ENCODE measurements at regions not wholly inside any gene's neighbourhood (a gene's known extent, or its start where the extent isn't known, plus 50 kb on each side); places are given as distances from the start of the nearest gene placed in this dataset.
"Not testable (repeated sequence)": the region's sequence is repeated elsewhere in the genome, so short reads cannot be mapped to it uniquely, and the experiment has no call there.

DNA sequence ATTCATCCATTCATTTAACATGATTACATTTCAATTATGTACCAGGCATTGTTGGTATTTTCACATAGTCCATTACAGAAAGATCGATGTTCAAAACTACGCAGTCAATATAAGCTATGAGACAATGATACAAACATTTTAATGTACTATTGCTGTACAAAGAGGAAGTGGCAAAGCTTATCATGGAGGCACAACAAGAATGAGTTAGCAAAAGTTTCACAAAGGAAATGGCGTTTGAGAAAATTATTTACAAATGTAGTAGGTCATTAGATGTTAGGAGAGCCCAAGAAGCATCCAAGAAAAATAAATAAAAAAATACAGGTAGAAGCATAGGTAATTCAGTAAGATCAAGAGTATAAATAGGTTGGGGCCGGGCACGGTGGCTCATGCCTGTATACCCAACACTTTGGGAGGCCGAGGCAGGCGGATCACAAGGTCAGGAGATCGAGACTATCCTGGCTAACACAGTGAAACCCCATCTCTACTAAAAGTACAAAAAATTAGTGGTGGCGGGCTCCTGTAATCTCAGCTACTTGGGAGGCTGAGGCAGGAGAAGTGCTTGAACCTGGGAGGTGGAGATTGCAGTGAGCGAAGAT is 1730.8 kb upstream of the CELF4 start:
- no peak for DNase-seq

- no peak for DNase-seq
Measured at GRCh38 chr18:39276764-39277163, 1711.2 kb upstream of the CELF4 start.

DNA sequence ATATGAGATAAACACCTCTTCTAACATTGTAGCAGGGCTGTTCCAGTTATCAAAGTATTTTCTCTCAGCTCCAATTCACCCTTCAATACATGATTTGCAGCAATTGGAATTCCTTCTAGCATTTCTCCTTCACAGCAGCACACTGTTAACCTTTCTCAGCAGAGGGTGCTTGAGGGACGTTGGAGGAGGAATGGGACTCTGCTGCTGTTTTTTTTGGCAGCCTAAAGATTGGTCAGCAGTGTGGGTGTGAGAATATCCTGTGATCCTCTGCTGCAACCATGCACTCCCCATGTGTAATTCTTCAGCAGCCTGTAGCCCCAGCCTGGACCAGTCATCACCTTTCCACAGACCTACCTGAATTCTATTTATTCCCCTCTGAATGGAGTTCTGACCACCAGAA is 1708.9 kb upstream of the CELF4 start:
- no peak for DNase-seq

DNA sequence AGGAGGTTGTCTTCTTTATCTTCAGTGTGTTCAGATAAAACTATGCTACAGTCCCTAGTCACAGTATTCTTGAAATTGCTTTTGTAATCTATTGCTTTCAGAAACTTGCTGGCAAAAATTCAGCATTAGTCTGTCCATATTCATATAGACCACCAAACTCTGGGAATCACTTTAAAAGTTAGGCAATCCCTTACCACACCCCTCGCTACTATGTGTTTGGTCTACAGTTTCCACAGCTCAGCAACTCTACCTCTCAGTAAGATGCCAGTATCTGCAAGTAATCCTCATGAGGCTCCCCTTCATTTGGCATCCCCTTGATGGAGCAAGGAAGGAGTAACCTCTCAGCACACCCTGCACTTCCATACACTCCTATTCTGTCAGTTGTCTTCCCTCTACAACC is 1706.6 kb upstream of the CELF4 start:
- no peak for DNase-seq

DNA sequence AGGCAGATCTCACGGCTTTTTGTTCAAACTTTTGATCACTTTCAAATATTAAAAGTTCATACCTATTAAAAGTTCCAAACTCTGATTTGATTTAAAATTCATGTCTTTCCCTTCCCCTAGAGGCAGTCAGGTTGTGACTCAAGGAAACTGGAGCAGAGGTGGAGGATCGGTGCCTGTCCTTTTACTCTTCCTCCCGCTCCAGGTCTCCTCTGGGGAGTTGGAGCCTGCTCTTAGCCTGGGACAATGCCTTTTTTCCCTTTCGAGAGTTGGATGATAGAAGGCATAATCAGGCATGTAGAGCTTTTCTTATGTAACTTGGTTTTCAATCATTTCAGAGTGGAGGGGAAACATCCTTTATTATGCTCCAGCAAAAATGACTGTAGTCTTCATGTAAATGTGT is 1706.1 kb upstream of the CELF4 start:
- DNase-seq: no peak

- DNase-seq: no peak
Measured at GRCh38 chr18:39260565-39260964, 1695.0 kb upstream of the CELF4 start.

- DNase-seq: no peak
Measured at GRCh38 chr18:39259736-39260135, 1694.1 kb upstream of the CELF4 start.

DNA sequence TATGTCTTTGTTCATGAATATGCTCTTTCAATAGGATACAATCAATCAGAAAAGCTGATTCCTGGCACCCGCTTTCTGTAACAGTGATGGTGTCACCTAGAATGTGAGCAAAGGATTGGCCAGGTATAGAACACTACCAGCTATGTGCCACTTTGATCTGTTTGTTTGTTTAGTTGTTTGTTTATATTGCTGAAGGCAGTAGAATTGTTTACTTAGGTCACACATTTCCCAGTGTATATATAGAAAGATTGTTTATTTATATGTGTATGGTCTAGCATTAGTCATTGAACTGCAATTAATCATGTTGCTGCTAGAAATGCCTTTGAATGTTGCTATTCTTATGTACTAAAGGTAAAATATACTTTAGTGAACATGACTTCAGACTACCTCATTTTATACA is 1678.6 kb upstream of the CELF4 start:
- DNase-seq: no peak

GRCh38 chr18:39241534-39241933 is 1675.9 kb upstream of the CELF4 start:
- DNase-seq: no peak

GRCh38 chr18:39238981-39239660 is 1673.5 kb upstream of the CELF4 start:
- DNase-seq: no peak

- DNase-seq: no peak
Measured at GRCh38 chr18:39235118-39235719, 1669.6 kb upstream of the CELF4 start.

DNA sequence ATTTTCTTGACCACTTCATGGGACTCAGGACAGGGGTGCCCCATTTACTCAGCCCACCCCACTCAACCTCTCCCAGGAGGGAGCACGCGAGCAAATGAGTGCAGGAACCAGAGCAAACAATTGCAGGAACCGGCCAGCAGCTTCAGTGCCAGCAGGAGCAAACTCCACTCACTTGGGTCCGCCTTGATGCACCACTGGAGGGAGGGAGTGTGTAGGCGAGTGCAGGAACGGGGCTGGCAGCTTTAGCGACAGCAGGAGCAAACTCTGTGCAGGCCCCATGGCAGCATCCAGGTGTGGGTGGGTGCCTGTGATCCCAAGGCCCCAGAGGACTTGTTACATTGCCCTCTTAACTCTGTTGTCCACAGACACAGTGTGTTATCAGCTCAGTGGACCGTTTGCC is 1667.3 kb upstream of the CELF4 start:
- no peak for DNase-seq

GRCh38 chr18:39232490-39232889 is 1666.9 kb upstream of the CELF4 start:
- no peak for DNase-seq

- no peak for DNase-seq
Measured at GRCh38 chr18:39230086-39230803, 1664.6 kb upstream of the CELF4 start.

DNA sequence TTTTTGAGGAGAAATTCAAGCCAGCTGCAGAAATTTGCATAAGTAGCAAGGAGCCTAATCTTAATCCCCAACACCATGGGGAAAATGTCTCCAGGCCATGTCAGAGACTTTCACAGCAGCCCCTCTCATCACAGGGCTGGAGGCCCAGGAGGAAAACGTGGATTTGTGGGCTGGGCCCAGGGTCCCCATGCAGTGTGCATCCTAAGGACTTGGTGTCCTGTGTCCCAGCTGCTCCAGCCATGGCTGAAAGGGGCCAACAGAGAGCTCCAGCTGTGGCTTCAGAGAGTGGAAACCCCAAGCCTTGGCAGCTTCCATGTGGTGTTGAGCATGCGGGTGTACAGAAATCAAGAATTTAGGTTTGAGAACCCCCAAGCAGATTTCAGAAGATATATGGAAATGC is 1662.2 kb upstream of the CELF4 start:
- not testable (repeated sequence) for DNase-seq

DNA sequence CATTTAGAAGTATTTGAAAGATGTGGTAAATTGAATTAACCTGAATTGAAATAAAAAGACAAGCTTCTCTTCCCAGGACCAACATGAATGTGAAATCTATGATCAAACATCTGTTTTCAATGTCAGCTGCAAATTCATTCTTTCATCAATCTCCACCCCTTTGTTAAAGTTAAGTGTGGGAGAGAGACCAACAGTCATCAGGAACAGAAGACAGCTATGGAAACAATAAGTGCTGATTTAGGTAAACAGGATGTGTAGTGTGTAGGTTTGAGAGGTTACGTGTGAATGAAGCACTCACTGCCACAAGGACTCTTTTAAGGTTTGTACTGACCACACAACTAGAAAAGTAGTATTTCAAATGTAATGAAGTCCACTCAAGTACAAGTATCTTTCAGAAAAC is 1659.8 kb upstream of the CELF4 start:
- DNase-seq: no peak

- no peak for DNase-seq
Measured at GRCh38 chr18:39223283-39223682, 1657.7 kb upstream of the CELF4 start.

DNA sequence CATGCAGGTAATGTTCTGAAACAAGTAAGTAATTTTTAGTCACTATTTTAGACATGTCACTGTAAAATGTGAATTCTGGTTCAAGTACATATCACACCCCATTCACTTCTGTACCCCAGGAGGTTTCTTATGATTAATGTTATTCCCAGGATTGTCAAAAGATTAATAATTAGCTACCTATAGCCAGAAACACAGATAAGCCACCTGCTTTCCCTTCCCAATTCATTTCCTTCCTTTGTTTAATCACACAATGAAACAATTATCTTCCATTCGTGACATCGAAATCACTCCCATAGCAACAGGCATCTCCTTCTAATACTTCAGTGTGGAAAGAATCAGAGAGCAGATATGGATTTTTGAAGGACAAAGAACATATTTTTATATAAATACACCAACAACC is 1650.3 kb upstream of the CELF4 start:
- DNase-seq: no peak

- no peak for DNase-seq
Measured at GRCh38 chr18:39211461-39211860, 1645.9 kb upstream of the CELF4 start.

DNA sequence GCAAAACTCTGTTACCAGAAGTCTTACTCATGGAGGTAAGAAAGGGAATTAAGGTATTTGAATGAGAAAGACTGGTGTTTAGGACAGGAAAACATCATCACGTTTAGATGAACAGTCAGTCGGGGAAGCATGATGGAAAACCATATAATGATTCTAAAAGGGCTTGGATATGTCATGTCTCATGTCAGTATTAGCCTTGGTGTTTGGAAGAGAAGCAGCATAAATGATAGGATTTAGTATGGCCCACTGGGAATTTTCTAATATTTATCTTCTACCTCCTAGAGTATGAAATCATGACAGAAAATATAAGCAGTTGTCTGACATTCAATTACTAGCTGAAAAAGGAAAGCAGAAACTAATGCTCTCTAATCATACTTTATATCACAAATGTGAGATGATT is 1643.6 kb upstream of the CELF4 start:
- no peak for DNase-seq

GRCh38 chr18:39208729-39209128 is 1643.1 kb upstream of the CELF4 start:
- no peak for DNase-seq

- DNase-seq: no peak
Measured at GRCh38 chr18:39208190-39208589, 1642.6 kb upstream of the CELF4 start.

DNA sequence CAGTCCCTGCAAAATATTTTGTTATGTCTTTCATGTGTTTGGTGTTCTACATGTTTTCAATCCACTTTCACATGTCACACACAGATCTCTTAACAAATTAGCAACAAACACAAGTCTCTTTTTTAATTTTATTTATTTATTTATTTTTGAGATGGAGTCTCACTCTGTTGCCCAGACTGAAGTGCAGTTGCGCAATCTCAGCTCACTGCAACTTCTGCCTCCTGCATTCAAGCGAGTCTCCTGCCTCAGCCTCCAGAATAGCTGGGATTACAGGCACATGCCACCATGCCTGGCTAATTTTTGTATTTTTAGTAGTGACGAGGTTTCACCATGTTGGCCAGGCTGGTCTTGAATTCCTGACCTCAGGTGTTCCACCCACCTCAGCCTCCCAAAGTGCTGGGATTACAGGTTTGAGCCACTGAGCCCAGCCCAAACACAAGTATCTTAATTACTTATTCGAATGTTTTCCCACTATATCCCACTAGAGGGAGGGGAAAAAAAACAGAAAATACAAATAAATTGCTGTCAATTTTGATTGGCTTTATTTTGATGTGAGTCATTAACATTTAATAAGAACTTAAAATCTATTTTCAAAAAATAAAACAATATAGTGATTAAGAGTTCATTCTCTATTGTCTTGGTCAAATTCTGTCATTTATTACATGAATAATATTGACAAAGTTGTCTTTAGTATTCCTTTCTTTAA is 1641.0 kb upstream of the CELF4 start:
- DNase-seq: not testable (repeated sequence)
